Cardiac fibroblast (primary cell): ENCODE measurements at regions not wholly inside any gene's neighbourhood (a gene's known extent, or its start where the extent isn't known, plus 50 kb on each side); places are given as distances from the start of the nearest gene placed in this dataset.

ENCODE experiments used
- DNase-seq, 2 donors: peaks; one replicate each; pipeline versions ENCODE4 v3.0.0 to v3.0.0-alpha.2; 2010; ENCODE audit warnings: low read depth in 2 of 2
- H3K4me3 ChIP-seq, 2 donors: replicated peaks in 1 of 2; 1 replicate in 1 of 2; 2 replicates in 1 of 2; pipeline ENCODE4 v1.5.1; 2011; ENCODE audit warnings: low read depth in 2 of 2, low read length in 2 of 2, mild to moderate bottlenecking in 2 of 2, moderate library complexity in 1 of 2
- CTCF ChIP-seq: IDR thresholded peaks from one replicate; pipeline ENCODE4 v1.5.1; 2011; ENCODE audit warnings: low read depth, mild to moderate bottlenecking, low read length, inconsistent platforms

GRCh38 chr11:81267246-81267645 is 1466.4 kb downstream of the FAM181B start:
- H3K4me3 ChIP-seq, result no peak overlapping the region
- no peak for TF ChIP-seq CTCF
- no peak for DNase-seq

- DNase-seq, result no peak
- TF ChIP-seq CTCF, result no peak
- no peak overlapping the region for H3K4me3 ChIP-seq
Observed at GRCh38 chr11:81259471-81259870, 1474.2 kb downstream of the FAM181B start.

- H3K4me3 ChIP-seq, result no peak overlapping the region
- DNase-seq, result no peak
- TF ChIP-seq CTCF, result no peak
Observed at GRCh38 chr11:81255895-81256294, 1477.8 kb downstream of the FAM181B start.

- DNase-seq, result no peak
- H3K4me3 ChIP-seq, result no peak overlapping the region
- no peak for TF ChIP-seq CTCF
Observed at GRCh38 chr11:81253244-81253643, 1480.4 kb downstream of the FAM181B start.

GRCh38 chr11:81246941-81247340 is 1486.7 kb downstream of the FAM181B start:
- no peak overlapping the region for H3K4me3 ChIP-seq
- no peak for TF ChIP-seq CTCF
- no peak for DNase-seq

GRCh38 chr11:81245791-81246190 is 1487.9 kb downstream of the FAM181B start:
- no peak for DNase-seq
- no peak for TF ChIP-seq CTCF
- no peak overlapping the region for H3K4me3 ChIP-seq

- H3K4me3 ChIP-seq, result no peak overlapping the region
- TF ChIP-seq CTCF, result no peak
- no peak for DNase-seq
Observed at GRCh38 chr11:81241672-81242275, 1491.9 kb downstream of the FAM181B start.
